ENCODE measurements at regions not wholly inside any gene's neighbourhood (a gene's known extent, or its start where the extent isn't known, plus 50 kb on each side); places are given as distances from the start of the nearest gene placed in this dataset.
A peak's percentile ranks its signal among the peaks of the same experiment; 100 is the strongest.
"Not testable (repeated sequence)": the region's sequence is repeated elsewhere in the genome, so short reads cannot be mapped to it uniquely, and the experiment has no call there.

- Histone ChIP-seq H3K79me2 (ENCODE audit: control insufficient read depth, insufficient read depth, low read length) (no peaks in the 10 kb centered on the region), H3K27me3 (ENCODE audit: insufficient read depth, low read length, poor library complexity) (no peaks in the 10 kb centered on the region), H3K56ac (ENCODE audit: low read length) (no peak overlapping the region), H4K8ac (ENCODE audit: low read depth, low read length) (no peak overlapping the region), H2BK15ac (replicated peaks; ENCODE audit: low read depth) (no peak overlapping the region), H3K4me3 (ENCODE audit: low read length) (no peak overlapping the region), H3K27ac (ENCODE audit: low read depth, low read length) (no peak overlapping the region), H3K23ac (ENCODE audit: low read length) (no peak overlapping the region), H3K79me1 (ENCODE audit: low read length) (no peaks in the 10 kb centered on the region), H3K36me3 (ENCODE audit: control insufficient read depth, insufficient read depth, low read length) (no peaks in the 10 kb centered on the region), H2BK5ac (ENCODE audit: low read length) (no peak overlapping the region), H2BK120ac (ENCODE audit: low read depth, low read length) (no peak overlapping the region), H3K4me2 (ENCODE audit: low read length) (no peak overlapping the region), H3K18ac (ENCODE audit: low read length) (no peak overlapping the region), H3K4me1 (ENCODE audit: control insufficient read depth, low read depth, low read length) (no peaks in the 10 kb centered on the region), H2AK5ac (ENCODE audit: low read length) (no peak overlapping the region), H3K9ac (ENCODE audit: low read length) (no peak overlapping the region), H3K4ac (ENCODE audit: low read depth, low read length) (no peak overlapping the region), H4K5ac (ENCODE audit: low read length) (no peak overlapping the region)
- DNase-seq = no peak
Measured at GRCh38 chrX:28408017-28408723, 179.1 kb upstream of the IL1RAPL1 start.

- no peaks in the 10 kb centered on the region for H3K79me1 ChIP-seq (ENCODE audit: low read length)
- no peak overlapping the region for H3K4me2 ChIP-seq (ENCODE audit: low read length)
- no peak overlapping the region for H3K4ac ChIP-seq (ENCODE audit: low read depth, low read length)
- no peak overlapping the region for H3K56ac ChIP-seq (ENCODE audit: low read length)
- H4K5ac ChIP-seq (ENCODE audit: low read length) = no peak overlapping the region
- WGBS (ENCODE audit: extremely low coverage, insufficient coverage, low lambda C conversion rate) = no CpG with 5 or more reads among the region's 2 CpGs
- H2AK5ac ChIP-seq (ENCODE audit: low read length) = no peak overlapping the region
- no peak overlapping the region for H2BK120ac ChIP-seq (ENCODE audit: low read depth, low read length)
- H3K79me2 ChIP-seq (ENCODE audit: control insufficient read depth, insufficient read depth, low read length) = no peaks in the 10 kb centered on the region
- H3K4me3 ChIP-seq (ENCODE audit: low read length) = no peak overlapping the region
- no peak overlapping the region for H4K8ac ChIP-seq (ENCODE audit: low read depth, low read length)
- DNase-seq = peak; percentile 0
- H3K36me3 ChIP-seq (ENCODE audit: control insufficient read depth, insufficient read depth, low read length) = no peaks in the 10 kb centered on the region
- H3K27me3 ChIP-seq (ENCODE audit: insufficient read depth, low read length, poor library complexity) = no peaks in the 10 kb centered on the region
- no peaks in the 10 kb centered on the region for H3K4me1 ChIP-seq (ENCODE audit: control insufficient read depth, low read depth, low read length)
- H3K18ac ChIP-seq (ENCODE audit: low read length) = no peak overlapping the region
- H3K23ac ChIP-seq (ENCODE audit: low read length) = no peak overlapping the region
- no peak overlapping the region for H2BK5ac ChIP-seq (ENCODE audit: low read length)
- H2BK15ac ChIP-seq (replicated peaks; ENCODE audit: low read depth) = no peak overlapping the region
- no peak overlapping the region for H3K27ac ChIP-seq (ENCODE audit: low read depth, low read length)
- no peak overlapping the region for H3K9ac ChIP-seq (ENCODE audit: low read length)
Measured at GRCh38 chrX:28398342-28398741, 188.9 kb upstream of the IL1RAPL1 start.

GRCh38 chrX:28391528-28391927 lies 195.7 kb upstream of the IL1RAPL1 start:
- Histone ChIP-seq H3K23ac (ENCODE audit: low read length) (no peak overlapping the region), H3K9ac (ENCODE audit: low read length) (no peak overlapping the region), H4K8ac (ENCODE audit: low read depth, low read length) (no peak overlapping the region), H4K5ac (ENCODE audit: low read length) (no peak overlapping the region), H2AK5ac (ENCODE audit: low read length) (no peak overlapping the region), H3K4ac (ENCODE audit: low read depth, low read length) (no peak overlapping the region), H3K18ac (ENCODE audit: low read length) (no peak overlapping the region), H2BK15ac (replicated peaks; ENCODE audit: low read depth) (no peak overlapping the region), H3K4me2 (ENCODE audit: low read length) (no peak overlapping the region), H3K36me3 (ENCODE audit: control insufficient read depth, insufficient read depth, low read length) (no peaks in the 10 kb centered on the region), H3K79me2 (ENCODE audit: control insufficient read depth, insufficient read depth, low read length) (no peaks in the 10 kb centered on the region), H3K4me1 (ENCODE audit: control insufficient read depth, low read depth, low read length) (no peaks in the 10 kb centered on the region), H3K27me3 (ENCODE audit: insufficient read depth, low read length, poor library complexity) (no peaks in the 10 kb centered on the region), H3K79me1 (ENCODE audit: low read length) (no peaks in the 10 kb centered on the region), H3K4me3 (ENCODE audit: low read length) (no peak overlapping the region), H3K27ac (ENCODE audit: low read depth, low read length) (no peak overlapping the region), H2BK120ac (ENCODE audit: low read depth, low read length) (no peak overlapping the region), H2BK5ac (ENCODE audit: low read length) (no peak overlapping the region), H3K56ac (ENCODE audit: low read length) (no peak overlapping the region)
- WGBS (ENCODE audit: extremely low coverage, insufficient coverage, low lambda C conversion rate) = no CpG with 5 or more reads among the region's 5 CpGs
- no peak for DNase-seq

GRCh38 chrX:28379103-28379502 lies 208.1 kb upstream of the IL1RAPL1 start:
- no peak overlapping the region for H3K27ac ChIP-seq (ENCODE audit: low read depth, low read length)
- H3K4me1 ChIP-seq (ENCODE audit: control insufficient read depth, low read depth, low read length) = no peaks in the 10 kb centered on the region
- H3K27me3 ChIP-seq (ENCODE audit: insufficient read depth, low read length, poor library complexity) = no peaks in the 10 kb centered on the region
- no peak overlapping the region for H4K8ac ChIP-seq (ENCODE audit: low read depth, low read length)
- no peak overlapping the region for H3K56ac ChIP-seq (ENCODE audit: low read length)
- no peak overlapping the region for H2BK120ac ChIP-seq (ENCODE audit: low read depth, low read length)
- H3K4me2 ChIP-seq (ENCODE audit: low read length) = no peak overlapping the region
- H3K4me3 ChIP-seq (ENCODE audit: low read length) = no peak overlapping the region
- H2BK15ac ChIP-seq (replicated peaks; ENCODE audit: low read depth) = no peak overlapping the region
- WGBS (ENCODE audit: extremely low coverage, insufficient coverage, low lambda C conversion rate) = no CpG with 5 or more reads among the region's 3 CpGs
- no peak overlapping the region for H3K23ac ChIP-seq (ENCODE audit: low read length)
- H2BK5ac ChIP-seq (ENCODE audit: low read length) = no peak overlapping the region
- H3K9ac ChIP-seq (ENCODE audit: low read length) = no peak overlapping the region
- no peak overlapping the region for H3K4ac ChIP-seq (ENCODE audit: low read depth, low read length)
- DNase-seq = no peak
- no peaks in the 10 kb centered on the region for H3K36me3 ChIP-seq (ENCODE audit: control insufficient read depth, insufficient read depth, low read length)
- no peaks in the 10 kb centered on the region for H3K79me2 ChIP-seq (ENCODE audit: control insufficient read depth, insufficient read depth, low read length)
- no peak overlapping the region for H4K5ac ChIP-seq (ENCODE audit: low read length)
- no peaks in the 10 kb centered on the region for H3K79me1 ChIP-seq (ENCODE audit: low read length)
- H2AK5ac ChIP-seq (ENCODE audit: low read length) = no peak overlapping the region
- H3K18ac ChIP-seq (ENCODE audit: low read length) = no peak overlapping the region

GRCh38 chrX:28367649-28368048 lies 219.6 kb upstream of the IL1RAPL1 start:
- not testable (repeated sequence) for H3K79me2 ChIP-seq (ENCODE audit: control insufficient read depth, insufficient read depth, low read length); H3K56ac ChIP-seq (ENCODE audit: low read length); H3K27me3 ChIP-seq (ENCODE audit: insufficient read depth, low read length, poor library complexity); H3K4me2 ChIP-seq (ENCODE audit: low read length); H2BK5ac ChIP-seq (ENCODE audit: low read length); H3K4ac ChIP-seq (ENCODE audit: low read depth, low read length); H3K27ac ChIP-seq (ENCODE audit: low read depth, low read length); H3K79me1 ChIP-seq (ENCODE audit: low read length); H3K4me3 ChIP-seq (ENCODE audit: low read length); H2BK120ac ChIP-seq (ENCODE audit: low read depth, low read length); H3K18ac ChIP-seq (ENCODE audit: low read length); H3K4me1 ChIP-seq (ENCODE audit: control insufficient read depth, low read depth, low read length); H4K5ac ChIP-seq (ENCODE audit: low read length); H2BK15ac ChIP-seq (replicated peaks; ENCODE audit: low read depth); H4K8ac ChIP-seq (ENCODE audit: low read depth, low read length); H3K36me3 ChIP-seq (ENCODE audit: control insufficient read depth, insufficient read depth, low read length); H2AK5ac ChIP-seq (ENCODE audit: low read length); DNase-seq; H3K9ac ChIP-seq (ENCODE audit: low read length); H3K23ac ChIP-seq (ENCODE audit: low read length)
- WGBS (ENCODE audit: extremely low coverage, insufficient coverage, low lambda C conversion rate) = no CpG with 5 or more reads among the region's 11 CpGs

- H2BK120ac ChIP-seq (ENCODE audit: low read depth, low read length) = no peak overlapping the region
- no peaks in the 10 kb centered on the region for H3K4me1 ChIP-seq (ENCODE audit: control insufficient read depth, low read depth, low read length)
- H2AK5ac ChIP-seq (ENCODE audit: low read length) = no peak overlapping the region
- no peak overlapping the region for H3K9ac ChIP-seq (ENCODE audit: low read length)
- no peak overlapping the region for H3K4me2 ChIP-seq (ENCODE audit: low read length)
- no peak overlapping the region for H3K4ac ChIP-seq (ENCODE audit: low read depth, low read length)
- no peak overlapping the region for H3K23ac ChIP-seq (ENCODE audit: low read length)
- H3K18ac ChIP-seq (ENCODE audit: low read length) = no peak overlapping the region
- no peak overlapping the region for H2BK15ac ChIP-seq (replicated peaks; ENCODE audit: low read depth)
- H4K8ac ChIP-seq (ENCODE audit: low read depth, low read length) = no peak overlapping the region
- H4K5ac ChIP-seq (ENCODE audit: low read length) = no peak overlapping the region
- H3K56ac ChIP-seq (ENCODE audit: low read length) = no peak overlapping the region
- no peaks in the 10 kb centered on the region for H3K36me3 ChIP-seq (ENCODE audit: control insufficient read depth, insufficient read depth, low read length)
- H3K4me3 ChIP-seq (ENCODE audit: low read length) = no peak overlapping the region
- no peaks in the 10 kb centered on the region for H3K27me3 ChIP-seq (ENCODE audit: insufficient read depth, low read length, poor library complexity)
- no peak overlapping the region for H3K27ac ChIP-seq (ENCODE audit: low read depth, low read length)
- no peak for DNase-seq
- H2BK5ac ChIP-seq (ENCODE audit: low read length) = no peak overlapping the region
- WGBS (ENCODE audit: extremely low coverage, insufficient coverage, low lambda C conversion rate) = no CpG with 5 or more reads among the region's 3 CpGs
- no peaks in the 10 kb centered on the region for H3K79me2 ChIP-seq (ENCODE audit: control insufficient read depth, insufficient read depth, low read length)
- no peaks in the 10 kb centered on the region for H3K79me1 ChIP-seq (ENCODE audit: low read length)
Measured at GRCh38 chrX:28351801-28352200, 235.4 kb upstream of the IL1RAPL1 start.
